HG02798 (cell line): ENCODE measurements at regions not wholly inside any gene's neighbourhood (a gene's known extent, or its start where the extent isn't known, plus 50 kb on each side); places are given as distances from the start of the nearest gene placed in this dataset.

Experiments
- ATAC-seq: cut with Tn5 transposase; IDR thresholded peaks from one replicate; pipeline ENCODE4 v1.9.1; 2021; ENCODE audit warnings: mild to moderate bottlenecking; ENCODE audit not compliant: unreplicated experiment, poor library complexity

DNA sequence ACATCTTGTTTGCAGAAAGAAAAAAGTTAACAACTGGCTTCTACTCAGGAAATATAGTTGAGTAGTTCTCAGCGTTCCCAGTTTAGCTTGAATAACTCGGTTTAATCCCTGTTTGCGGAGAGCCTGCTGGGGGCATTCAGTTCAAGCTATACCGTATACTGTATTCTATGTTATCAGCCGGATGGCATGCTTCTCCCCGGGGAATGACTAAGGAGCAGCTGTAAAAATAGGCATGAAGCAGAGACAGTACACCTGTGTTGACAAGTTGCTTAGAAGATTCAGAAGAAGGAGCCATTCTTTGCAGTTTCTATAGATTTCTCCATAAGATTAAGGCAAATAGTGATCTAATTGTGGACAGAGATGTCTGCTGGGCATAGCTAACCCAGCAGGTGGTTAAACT lies 267.8 kb upstream of the NCAM2 start:
- ATAC-seq: no peak

GRCh38 chr21:20735257-20735656 lies 263.0 kb upstream of the NCAM2 start:
- no peak for ATAC-seq

DNA sequence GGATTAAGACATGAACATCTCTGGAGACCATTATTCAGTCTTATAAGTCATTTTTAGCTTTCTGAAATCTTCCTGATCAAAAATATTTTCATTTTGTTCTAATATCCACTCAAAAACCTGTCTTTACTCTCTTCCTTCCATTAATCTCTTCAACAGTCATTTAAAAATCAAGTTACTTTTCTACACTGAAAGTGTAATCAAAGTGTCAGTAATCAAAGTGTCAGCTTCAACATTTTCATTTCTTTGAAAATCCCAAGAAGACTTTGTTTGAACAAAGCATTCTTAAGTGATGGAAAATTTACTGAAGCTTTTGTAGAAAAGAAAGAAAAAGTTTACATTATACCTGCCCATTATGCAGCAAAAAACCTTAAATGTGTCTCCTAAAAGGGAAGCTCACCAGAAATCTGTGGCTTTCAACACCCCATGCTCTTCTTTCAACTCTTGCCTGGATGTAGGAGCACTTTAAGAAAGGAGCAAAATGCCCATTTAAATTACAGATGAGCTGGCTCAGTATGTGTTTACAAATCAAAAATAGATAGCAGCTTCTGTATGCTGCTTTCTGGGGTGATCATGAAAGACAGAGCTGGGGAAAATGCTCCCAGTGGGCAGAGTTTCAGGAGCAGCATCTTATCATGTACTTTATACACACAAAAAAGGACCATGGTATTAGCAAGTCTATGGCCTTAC lies 260.8 kb upstream of the NCAM2 start:
- no peak for ATAC-seq

- ATAC-seq: no peak
Observed at GRCh38 chr21:20739421-20739820, 258.8 kb upstream of the NCAM2 start.

DNA sequence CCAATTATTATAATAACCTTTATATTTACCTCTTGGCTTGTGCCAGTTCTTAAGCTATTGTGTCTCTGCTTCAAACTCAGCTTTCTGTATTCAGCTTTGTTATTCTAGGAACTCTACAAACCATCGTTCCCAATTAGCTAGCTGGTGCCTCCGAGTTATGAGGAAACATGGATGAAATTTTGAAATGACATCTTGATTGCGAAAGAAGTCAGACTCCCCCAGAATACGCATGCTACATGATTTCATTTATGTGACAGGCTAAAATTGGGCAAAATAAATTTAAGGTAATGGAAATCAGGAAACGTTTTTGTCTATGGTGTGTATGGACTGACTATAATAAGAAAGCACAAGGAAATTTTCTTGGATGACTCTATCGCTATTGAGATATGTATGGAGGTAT lies 256.8 kb upstream of the NCAM2 start:
- no peak for ATAC-seq

GRCh38 chr21:20760221-20760620 lies 238.0 kb upstream of the NCAM2 start:
- no peak for ATAC-seq

GRCh38 chr21:20774737-20775136 lies 223.5 kb upstream of the NCAM2 start:
- no peak for ATAC-seq

- ATAC-seq: no peak
Observed at GRCh38 chr21:20779321-20779720, 218.9 kb upstream of the NCAM2 start.

- ATAC-seq: no peak
Observed at GRCh38 chr21:20783611-20784010, 214.6 kb upstream of the NCAM2 start.

- ATAC-seq: no peak
Observed at GRCh38 chr21:20789729-20790500, 208.3 kb upstream of the NCAM2 start.

DNA sequence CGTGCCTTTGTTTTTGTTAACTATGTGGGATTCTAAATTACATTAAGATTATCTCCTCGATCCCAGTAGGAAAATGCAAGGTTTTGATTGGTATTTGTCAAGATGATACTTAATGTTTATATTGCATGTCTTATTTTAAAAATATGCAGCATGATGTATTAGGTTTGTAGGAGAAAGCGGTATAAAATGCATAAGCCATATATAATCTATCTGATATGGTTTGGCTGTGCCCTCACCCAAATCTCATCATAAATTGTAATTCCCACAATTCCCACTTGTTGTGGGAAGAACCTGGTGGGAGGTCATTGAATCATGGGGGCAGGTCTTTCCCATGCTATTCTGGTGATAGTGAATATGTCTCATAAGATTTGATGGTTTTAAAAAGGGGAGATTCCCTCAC lies 198.1 kb upstream of the NCAM2 start:
- no peak for ATAC-seq

- no peak for ATAC-seq
Observed at GRCh38 chr21:20802201-20802600, 196.0 kb upstream of the NCAM2 start.

DNA sequence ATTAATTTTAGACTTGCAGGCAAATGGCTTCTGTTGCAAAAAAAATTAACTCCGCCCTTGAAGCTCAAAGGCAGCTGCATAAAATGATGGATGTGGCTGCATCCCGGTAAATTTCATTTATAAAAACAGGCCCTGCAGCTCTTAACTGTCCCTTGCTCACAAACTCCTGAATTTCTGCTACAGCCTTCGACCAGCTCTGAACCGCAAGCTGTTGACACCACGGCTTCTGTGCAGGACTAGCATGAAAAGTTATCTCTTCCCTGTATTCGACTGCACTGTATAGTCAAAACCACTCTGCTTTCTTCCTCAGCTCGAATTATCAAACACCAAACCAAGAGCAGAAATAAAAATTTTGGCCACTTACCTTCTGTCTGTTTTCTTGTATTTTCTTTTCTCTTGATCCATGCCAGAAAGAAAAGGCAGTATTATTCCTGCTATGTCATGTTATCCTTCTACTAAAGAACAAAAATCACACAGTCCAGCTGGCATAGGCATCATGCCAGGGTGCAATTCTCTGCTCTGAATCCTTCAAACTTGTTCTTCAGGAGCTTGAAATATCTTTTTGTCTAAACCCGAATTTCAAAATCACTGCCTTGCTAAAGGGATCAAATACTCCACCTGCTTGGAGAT lies 195.5 kb upstream of the NCAM2 start:
- no peak for ATAC-seq

GRCh38 chr21:20811702-20812101 lies 186.5 kb upstream of the NCAM2 start:
- no peak for ATAC-seq

GRCh38 chr21:20814090-20814489 lies 184.1 kb upstream of the NCAM2 start:
- ATAC-seq: no peak

DNA sequence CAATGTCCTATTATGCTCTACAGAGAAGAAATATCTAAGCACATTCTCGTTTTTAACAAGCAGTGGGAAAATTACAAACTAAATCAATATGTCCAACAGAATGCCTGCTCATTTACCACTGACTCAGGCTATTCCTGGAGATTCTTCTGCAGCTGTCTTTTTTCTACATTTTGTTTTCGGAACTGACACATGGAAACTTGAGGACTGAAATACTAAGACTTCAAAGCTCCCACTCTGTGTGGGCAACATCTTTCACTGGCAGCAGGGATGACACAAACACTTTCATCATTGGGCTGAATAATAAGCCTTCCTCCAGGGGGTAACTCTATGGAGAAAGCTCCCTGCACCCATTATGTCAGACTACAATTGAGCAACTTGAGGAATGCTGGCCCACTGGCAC lies 175.5 kb upstream of the NCAM2 start:
- no peak for ATAC-seq

- no peak for ATAC-seq
Observed at GRCh38 chr21:20852866-20853265, 145.3 kb upstream of the NCAM2 start.

- ATAC-seq: no peak
Observed at GRCh38 chr21:20856926-20857325, 141.3 kb upstream of the NCAM2 start.

DNA sequence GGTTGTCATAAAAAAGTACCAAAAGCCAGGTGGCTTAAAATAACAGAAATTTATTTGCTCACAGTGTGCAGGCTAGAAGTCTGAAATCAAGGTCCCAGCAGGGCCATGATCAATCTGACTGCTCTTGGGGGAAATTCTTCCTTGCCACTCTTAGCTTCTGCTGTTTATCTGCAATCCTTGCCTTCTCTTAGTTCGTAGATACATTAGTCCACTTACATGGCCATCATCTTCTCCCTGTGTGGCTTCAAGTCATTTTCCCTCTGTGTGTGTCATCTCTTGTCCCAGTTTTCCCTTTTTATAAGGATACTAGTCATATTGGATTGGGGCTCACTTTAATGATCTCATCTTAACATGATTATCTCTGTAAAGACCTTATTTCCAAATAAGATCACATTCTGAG lies 124.0 kb upstream of the NCAM2 start:
- no peak for ATAC-seq

DNA sequence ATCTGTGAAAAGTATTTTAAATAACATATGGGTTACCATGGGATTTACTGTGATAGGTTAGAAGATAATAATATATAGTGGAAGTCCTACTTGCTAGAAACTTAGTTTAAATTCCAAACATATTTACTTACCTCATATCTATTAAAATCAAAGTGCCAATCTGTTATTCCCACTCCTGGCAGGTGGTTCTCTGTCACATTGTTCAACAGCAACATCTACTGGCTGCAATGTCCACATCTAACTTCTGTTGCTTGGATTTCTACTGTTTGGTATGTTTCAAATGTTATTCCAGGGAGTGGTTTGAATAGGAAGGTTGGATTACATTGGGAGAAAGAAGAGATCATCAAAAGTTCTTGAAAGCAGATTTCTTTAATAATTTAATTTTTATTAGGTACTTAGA lies 122.5 kb upstream of the NCAM2 start:
- ATAC-seq: no peak

DNA sequence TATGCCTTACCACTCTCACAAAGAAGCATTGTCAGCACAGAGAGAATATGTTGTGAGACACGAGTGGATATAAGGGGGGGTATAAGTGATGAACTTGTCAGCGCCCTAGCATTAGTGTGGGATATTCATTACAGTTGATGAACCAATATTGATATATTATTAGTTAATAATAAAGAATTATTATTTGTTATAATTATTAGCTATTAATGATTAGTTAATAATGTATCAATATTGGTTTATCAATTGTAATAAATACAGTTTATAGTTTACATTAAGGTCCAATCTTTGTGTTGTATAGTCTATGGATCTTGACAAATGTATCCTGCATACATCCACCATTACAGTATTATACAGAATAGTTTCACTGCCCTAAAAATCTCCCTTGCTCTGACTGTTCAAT lies 120.2 kb upstream of the NCAM2 start:
- no peak for ATAC-seq
